Fibroblast of lung (primary cell): ENCODE measurements at regions not wholly inside any gene's neighbourhood (a gene's known extent, or its start where the extent isn't known, plus 50 kb on each side); places are given as distances from the start of the nearest gene placed in this dataset.

Source experiments
- EZH2 ChIP-seq: IDR thresholded peaks from 2 replicates; pipeline ENCODE4 v1.5.1; 2012; ENCODE audit warnings: low read length, control low read depth, mild to moderate bottlenecking; ENCODE audit errors: missing control alignments
- TF ChIP-seq, protein P1 (sequence below), 2 donors: IDR thresholded peaks in 1 of 2; conservative IDR thresholded peaks in 1 of 2; 1 replicate in 1 of 2; 2 replicates in 1 of 2; pipeline ENCODE4 v1.5.1; 2011 to 2012; ENCODE audit warnings: low read length in 2 of 2, control low read depth in 1 of 2, inconsistent platforms in 1 of 2, low read depth in 1 of 2, mild to moderate bottlenecking in 1 of 2

DNA sequence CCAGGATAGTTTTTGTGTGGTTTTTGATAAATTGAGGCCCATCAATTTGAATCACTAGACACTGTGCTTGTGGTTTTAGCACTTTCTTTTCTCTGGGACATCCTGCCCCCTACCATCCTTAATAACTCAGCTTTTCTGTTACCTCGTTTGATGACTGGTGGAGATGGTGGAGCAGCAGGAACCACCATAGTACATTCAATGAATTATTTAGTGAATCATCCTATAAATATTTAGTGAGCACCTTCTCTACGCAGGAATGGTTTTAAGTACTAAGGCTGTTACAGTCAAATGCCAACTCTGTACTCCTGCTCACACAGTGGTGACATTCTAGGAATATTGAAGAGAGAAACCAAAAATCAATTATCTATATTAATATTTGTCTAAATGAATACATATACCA is 585.2 kb downstream of the HAO1 start:
- TF ChIP-seq, protein P1, sequence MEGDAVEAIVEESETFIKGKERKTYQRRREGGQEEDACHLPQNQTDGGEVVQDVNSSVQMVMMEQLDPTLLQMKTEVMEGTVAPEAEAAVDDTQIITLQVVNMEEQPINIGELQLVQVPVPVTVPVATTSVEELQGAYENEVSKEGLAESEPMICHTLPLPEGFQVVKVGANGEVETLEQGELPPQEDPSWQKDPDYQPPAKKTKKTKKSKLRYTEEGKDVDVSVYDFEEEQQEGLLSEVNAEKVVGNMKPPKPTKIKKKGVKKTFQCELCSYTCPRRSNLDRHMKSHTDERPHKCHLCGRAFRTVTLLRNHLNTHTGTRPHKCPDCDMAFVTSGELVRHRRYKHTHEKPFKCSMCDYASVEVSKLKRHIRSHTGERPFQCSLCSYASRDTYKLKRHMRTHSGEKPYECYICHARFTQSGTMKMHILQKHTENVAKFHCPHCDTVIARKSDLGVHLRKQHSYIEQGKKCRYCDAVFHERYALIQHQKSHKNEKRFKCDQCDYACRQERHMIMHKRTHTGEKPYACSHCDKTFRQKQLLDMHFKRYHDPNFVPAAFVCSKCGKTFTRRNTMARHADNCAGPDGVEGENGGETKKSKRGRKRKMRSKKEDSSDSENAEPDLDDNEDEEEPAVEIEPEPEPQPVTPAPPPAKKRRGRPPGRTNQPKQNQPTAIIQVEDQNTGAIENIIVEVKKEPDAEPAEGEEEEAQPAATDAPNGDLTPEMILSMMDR (conservative IDR thresholded peaks at IDR 0.05 in 1 of 2, IDR thresholded peaks at IDR 0.05 in 1 of 2; ENCODE audit: low read depth in 1 of 2, low read length in 2 of 2) = no peak
- TF ChIP-seq EZH2 = no peak
